GM19025 (cell line): ENCODE measurements at regions not wholly inside any gene's neighbourhood (a gene's known extent, or its start where the extent isn't known, plus 50 kb on each side); places are given as distances from the start of the nearest gene placed in this dataset.

Source experiments
- ATAC-seq: cut with Tn5 transposase; IDR thresholded peaks from one replicate; pipeline ENCODE4 v1.9.1; 2021; ENCODE audit warnings: mild to moderate bottlenecking, low read depth, moderate library complexity; ENCODE audit not compliant: unreplicated experiment

DNA sequence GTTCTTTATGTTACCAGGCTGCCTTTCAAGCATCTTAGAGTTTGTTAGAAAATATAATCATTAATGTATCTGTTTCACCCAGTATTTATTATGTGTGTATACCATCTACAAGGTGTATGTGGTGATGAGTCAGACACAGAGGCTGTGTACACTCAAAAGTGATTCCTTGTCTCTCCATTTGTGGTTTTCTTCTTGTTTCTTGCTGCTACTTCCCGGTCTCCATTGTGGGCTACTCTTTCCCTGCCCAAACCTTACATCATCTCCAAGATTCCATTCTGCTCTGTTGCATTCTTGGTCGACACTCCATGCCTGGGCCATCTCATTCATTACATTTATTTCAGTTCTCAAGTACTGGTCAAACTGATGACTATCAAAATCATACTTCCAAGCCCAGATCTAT lies 182.2 kb upstream of the STXBP5 start:
- ATAC-seq = no peak

DNA sequence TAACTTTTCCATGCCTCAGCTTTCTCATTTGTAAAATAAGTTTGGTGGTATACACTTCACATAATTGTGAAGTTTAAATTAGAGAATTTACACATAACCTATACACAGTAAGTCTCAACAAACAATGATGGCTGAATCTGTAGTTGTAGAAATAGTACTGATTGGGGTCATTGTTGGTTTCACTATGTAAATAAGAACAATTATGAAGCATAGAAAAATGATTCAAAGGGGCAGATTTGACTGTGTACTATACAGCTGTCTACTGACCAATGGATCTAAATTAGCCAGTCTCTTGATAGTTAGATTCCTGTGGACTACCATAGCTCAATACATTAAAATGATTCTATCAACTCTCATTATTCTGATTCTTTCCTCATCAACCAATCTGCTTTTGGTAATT lies 181.1 kb upstream of the STXBP5 start:
- no peak for ATAC-seq

DNA sequence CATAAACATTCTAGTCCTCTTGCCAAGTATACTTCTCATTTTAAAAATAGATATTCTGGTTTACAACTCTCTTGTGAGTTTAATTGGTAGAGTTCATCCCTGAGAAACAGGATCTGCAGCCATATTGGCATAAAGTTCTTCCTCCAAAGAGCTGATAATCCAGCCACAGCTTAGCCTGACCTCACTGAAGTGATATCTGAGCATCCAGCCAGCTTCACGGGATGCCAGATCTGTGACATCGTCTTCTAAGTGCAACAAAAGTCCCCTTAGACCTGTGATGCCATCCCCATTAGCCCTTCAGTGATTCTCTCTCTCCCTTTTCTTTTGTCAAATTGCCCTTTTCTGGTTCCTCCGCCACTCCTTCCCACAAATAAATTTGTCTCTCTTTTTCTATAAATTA lies 180.6 kb upstream of the STXBP5 start:
- ATAC-seq = no peak

DNA sequence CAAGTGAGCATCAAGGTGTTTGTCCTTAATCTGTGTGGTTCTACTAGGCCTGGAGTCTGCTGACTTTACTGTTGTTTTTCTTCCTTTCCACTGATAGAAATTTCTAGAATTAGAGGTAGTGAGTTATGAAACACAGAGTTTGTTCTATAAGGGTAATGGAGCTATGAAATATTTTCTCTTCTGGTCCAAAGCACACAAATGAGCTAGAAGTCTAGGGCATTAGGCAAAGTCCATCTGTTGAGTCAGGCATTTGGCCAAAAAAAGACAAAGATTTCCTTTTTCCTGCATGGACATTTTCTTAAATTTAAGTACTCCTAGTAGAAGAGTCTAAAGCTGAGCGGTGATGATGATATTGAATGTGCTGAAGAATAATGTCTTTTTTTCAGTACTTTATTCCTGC lies 174.3 kb upstream of the STXBP5 start:
- no peak for ATAC-seq

DNA sequence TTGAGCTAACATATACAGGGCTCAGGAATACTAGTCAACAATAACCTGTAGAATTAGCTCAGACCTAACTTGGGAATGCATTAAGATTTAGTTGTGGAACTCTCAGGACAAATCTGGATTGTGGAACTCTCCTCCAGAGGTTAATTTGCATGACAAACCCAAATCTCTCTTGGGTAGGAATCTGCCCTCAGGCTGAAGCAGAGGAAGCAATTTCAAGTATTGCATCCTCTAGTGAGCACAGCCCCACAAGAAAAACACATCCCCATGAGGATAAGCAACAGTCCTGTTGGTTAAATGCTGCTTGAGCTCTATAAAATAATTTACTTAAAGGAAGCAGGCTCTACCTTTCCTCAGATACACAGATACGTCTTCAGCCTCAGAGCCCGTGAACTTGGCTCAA lies 170.9 kb upstream of the STXBP5 start:
- ATAC-seq = no peak

DNA sequence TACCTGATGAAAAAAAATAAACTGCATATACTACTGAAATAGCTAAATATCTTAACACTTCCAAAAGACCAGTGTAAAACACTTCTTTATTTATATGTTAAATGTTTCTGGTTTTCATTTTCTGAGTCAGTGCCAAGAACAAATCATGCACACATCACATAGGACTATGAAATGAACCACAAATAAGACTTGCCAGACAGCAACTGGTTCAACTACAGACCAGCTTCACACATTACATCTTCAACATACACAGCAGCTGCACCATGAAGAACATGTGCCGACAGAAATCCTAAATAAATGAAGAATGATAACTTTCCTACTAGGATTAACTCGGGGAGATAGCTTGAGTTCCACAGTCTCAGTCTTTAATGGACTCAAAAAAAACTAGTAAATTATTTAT lies 168.3 kb upstream of the STXBP5 start:
- no peak for ATAC-seq

DNA sequence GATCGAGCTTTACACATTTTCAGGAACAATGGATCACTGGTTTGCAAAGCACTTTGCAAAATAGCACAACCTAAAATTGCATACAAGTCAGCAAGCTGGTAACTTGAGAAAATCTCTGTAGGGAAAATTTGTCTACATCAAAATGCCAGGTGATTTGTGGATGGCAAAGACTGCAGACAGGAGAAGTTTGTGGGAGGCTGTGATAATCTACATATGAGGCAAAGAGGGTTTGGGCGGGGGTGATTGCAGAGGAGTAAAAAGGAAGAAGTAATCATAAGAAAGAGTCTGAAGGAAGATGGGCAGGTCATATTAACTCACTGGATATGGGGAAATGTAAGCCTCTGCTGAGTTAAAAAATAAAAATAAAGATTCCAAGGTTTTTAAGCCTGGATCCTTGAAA lies 166.3 kb upstream of the STXBP5 start:
- ATAC-seq = no peak

DNA sequence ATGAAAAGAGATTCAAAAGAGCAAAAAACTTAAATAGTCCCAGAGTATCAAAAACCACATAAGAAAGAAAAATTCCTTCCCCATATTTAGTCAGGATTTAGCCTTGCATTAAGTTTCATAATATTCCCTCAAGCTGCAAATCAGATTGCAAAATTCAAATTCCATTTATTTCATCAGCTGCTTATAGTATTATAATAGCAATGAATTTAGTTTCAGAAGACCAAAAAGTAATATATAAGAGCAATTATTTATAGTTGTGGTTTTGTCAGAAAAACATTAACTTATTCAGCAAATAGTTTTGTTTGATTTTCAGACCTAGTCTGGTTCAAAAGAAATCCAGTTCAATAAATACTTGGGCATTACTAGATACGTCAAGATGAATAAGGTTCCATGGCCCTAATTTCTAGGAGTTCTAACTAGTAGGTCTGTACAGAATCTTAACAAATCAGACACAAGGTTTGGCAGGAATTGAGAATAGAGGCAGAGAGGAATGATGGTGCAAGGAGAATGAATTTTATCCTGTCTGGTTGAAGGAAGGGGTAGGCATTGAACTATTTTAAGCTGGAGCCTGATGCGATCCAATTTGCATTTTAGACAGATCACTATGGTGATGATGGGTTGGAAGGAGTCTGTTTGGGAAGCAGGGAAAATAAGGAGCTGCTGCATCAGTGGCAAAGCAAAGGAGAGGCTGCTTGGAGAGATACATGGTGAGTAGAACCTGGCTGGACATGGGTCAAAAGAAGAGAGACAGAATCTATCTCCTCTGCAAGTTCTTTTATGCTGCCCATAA lies 163.9 kb upstream of the STXBP5 start:
- no peak for ATAC-seq

- no peak for ATAC-seq
Observed at GRCh38 chr6:147042679-147043078, 161.5 kb upstream of the STXBP5 start.

- no peak for ATAC-seq
Observed at GRCh38 chr6:147043994-147044477, 160.2 kb upstream of the STXBP5 start.

- no peak for ATAC-seq
Observed at GRCh38 chr6:147046141-147046877, 157.9 kb upstream of the STXBP5 start.

- ATAC-seq = no peak
Observed at GRCh38 chr6:147048930-147049329, 155.3 kb upstream of the STXBP5 start.

- ATAC-seq = no peak
Observed at GRCh38 chr6:147053311-147053921, 150.8 kb upstream of the STXBP5 start.

DNA sequence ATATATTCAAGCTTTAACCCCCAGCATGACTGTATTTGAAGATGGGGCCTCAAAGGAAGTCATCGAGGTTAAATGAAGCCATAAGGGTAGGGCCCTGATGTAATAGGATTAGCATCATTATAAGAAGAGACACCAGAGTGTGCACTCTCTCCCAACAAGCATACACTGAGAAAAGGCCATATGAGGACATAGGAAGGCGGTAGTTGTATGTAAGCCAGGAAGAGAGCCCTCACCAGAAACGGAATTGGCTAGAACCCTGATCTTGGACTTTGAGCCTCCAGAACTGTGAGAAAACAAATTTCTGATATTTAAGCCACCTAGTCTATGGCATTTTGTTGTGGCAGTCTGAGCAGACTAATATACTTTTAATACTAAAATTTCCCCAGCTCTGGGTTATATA lies 150.1 kb upstream of the STXBP5 start:
- no peak for ATAC-seq

- ATAC-seq = no peak
Observed at GRCh38 chr6:147054871-147055270, 149.3 kb upstream of the STXBP5 start.

DNA sequence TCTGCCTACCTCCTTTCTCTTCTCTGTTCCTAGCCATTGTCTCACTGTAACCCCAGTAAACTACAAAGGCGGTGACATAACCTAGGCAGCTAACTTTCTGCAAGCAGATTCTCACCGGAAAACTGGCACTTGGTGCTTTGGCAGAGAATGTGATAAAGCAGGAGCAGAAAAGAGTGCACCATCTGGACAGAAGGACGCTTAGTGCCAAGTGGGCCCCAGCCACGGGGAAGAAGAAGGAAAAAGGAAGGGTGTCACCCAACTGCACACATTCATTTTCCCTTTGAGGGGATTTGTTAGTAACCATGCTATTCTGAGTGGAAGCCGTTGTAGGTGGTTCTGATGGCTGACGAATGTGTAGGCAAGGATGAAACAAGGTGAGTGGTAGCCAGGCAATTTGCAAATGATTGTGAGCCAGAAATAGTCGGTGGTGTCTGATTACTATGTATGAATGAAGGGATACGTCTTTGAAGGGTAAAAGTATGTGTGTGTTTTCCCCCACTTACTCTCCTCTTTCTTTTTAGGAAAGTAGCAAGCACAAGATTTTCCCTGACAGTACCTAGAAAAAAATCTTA lies 148.3 kb upstream of the STXBP5 start:
- ATAC-seq = no peak

DNA sequence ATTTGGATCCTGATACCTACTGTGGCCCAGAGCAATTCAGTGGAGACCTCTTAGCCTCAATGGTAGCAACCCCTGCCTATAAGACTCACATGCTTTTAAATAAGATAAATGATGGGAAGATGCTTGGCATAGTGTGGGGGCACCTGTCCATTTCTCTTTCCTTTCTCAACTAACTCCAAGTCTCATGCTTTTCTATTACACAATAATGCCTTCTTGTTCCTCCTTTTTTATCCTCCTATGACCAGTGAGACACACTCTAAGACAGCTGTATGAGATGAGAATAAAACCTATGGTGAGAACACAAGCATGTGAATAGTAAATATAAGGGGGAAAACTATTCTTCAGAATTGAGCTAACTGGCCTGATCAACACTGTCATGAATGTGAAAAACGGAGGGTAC lies 147.0 kb upstream of the STXBP5 start:
- no peak for ATAC-seq

GRCh38 chr6:147057705-147058342 lies 146.4 kb upstream of the STXBP5 start:
- ATAC-seq = no peak

- no peak for ATAC-seq
Observed at GRCh38 chr6:147058786-147059385, 145.3 kb upstream of the STXBP5 start.

- ATAC-seq = no peak
Observed at GRCh38 chr6:147060636-147061035, 143.6 kb upstream of the STXBP5 start.
